Mucosa of gallbladder (tissue), 1 donor: ENCODE measurements at regions not wholly inside any gene's neighbourhood (a gene's known extent, or its start where the extent isn't known, plus 50 kb on each side); places are given as distances from the start of the nearest gene placed in this dataset.

Experiments used
- DNase-seq: peaks from one replicate; pipeline ENCODE4 v3.0.0-alpha.2; 2020; ENCODE audit warnings: low spot score
- donor health status: DM: no; HTN: no; CAD: no.

- DNase-seq, result no peak
Observed at GRCh38 chr3:10763817-10764258, 52.2 kb upstream of the SLC6A11 start.

DNA sequence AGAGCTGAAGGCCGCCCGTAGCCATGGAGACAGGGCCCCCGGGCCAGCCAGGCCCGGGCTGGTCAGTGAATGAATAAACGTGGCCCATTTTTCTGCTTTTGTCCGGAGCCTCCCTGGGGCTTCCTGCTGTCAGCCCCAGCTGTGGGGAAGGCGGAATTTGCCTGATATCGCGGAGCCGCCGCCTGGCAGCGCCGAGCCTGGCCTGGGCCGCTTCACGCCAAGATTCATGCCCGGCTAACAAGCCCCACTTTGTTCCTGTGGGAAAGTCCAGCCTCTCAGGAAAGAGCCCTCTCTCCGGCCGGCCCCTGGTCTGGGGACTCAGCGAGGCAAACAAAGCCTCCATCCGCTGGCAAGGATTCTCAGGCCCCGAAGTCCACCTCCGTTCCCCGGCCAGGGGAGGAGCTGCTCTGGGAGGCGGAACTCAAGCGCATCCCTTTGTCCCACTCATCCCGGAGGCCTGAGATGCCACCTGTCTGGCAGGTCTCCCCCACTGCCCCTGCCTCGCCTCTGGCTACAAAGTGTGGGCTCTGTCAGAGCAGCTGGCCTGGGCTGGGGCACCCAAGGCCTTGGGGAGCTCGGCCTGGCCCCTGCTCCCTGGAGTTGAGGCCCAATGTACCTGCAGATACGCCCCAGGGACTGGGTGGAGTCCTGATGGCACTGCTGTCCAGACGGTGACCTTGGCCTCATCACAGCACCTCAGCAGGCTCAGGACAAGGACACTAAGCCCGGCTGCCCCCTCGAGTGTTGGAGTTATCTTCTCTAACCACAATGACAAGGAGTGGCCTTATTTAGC, 51.6 kb upstream of the SLC6A11 start:
- no peak for DNase-seq

GRCh38 chr3:10766049-10766705, 49.9 kb upstream of the SLC6A11 start:
- no peak for DNase-seq
